ENCODE measurements at regions not wholly inside any gene's neighbourhood (a gene's known extent, or its start where the extent isn't known, plus 50 kb on each side); places are given as distances from the start of the nearest gene placed in this dataset.
"Not testable (repeated sequence)": the region's sequence is repeated elsewhere in the genome, so short reads cannot be mapped to it uniquely, and the experiment has no call there.

DNA sequence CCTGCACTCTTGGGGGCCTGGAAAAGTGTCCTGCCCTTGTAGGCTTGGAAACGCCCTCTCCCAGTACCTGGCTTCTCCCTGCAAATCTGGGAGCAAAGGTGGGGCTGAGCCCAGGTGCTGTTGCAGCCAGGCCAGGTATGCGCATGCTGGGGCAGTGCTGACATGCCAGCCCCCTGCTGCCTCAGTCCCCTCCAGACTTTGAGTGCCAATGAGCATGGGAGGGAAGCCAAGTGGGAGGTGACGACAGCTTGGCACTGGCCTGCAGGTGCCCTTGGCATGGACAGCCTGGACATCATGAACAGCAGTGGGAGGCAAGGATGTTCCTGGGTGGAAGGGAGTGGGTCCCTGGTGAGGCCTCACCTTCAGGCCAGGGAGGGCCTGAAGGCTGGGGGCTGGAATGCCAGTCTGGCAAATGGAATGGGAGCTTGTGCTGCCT lies 1494.4 kb upstream of the NUDT12 start:
- Histone ChIP-seq H3K9me3 (ENCODE audit: low read depth) (no peaks in the 10 kb centered on the region), H3K27me3 (no peaks in the 10 kb centered on the region)
- WGBS (ENCODE audit: low lambda C conversion rate, missing lambda C conversion rate), result 93% methylated on average over 3 of the region's 3 CpGs

DNA sequence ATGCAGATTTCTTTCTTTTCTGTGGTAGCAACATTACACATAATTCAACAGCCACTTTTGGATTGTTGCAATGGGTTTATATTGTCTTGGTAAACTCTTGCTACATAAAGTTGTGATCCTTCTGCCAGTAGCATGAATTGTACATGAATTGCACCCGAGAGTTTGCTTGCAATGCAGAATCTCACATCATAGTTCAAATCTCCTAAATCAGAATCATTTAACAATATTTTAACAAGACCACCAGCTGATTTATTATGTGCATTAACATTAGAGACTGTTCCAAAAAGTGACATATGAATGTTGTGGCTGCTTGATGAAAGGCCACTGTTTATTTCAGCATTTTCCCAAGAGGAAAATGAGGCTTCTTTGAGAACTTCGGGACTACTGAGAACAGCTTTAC lies 1491.8 kb upstream of the NUDT12 start:
- H3K79me2 ChIP-seq, result no peaks in the 10 kb centered on the region
- no peaks in the 10 kb centered on the region for H4K20me1 ChIP-seq (ENCODE audit: insufficient read depth, poor library complexity, severe bottlenecking)
- no peaks in the 10 kb centered on the region for H3K9me2 ChIP-seq (replicated peaks; ENCODE audit: insufficient read depth)
- no peak for DNase-seq (ENCODE audit: low spot score)
- H3K27me3 ChIP-seq, result no peaks in the 10 kb centered on the region
- no peak for TF ChIP-seq EZH2 (IDR thresholded peaks at IDR 0.05; ENCODE audit: borderline replicate concordance)
- TF ChIP-seq, protein P1, sequence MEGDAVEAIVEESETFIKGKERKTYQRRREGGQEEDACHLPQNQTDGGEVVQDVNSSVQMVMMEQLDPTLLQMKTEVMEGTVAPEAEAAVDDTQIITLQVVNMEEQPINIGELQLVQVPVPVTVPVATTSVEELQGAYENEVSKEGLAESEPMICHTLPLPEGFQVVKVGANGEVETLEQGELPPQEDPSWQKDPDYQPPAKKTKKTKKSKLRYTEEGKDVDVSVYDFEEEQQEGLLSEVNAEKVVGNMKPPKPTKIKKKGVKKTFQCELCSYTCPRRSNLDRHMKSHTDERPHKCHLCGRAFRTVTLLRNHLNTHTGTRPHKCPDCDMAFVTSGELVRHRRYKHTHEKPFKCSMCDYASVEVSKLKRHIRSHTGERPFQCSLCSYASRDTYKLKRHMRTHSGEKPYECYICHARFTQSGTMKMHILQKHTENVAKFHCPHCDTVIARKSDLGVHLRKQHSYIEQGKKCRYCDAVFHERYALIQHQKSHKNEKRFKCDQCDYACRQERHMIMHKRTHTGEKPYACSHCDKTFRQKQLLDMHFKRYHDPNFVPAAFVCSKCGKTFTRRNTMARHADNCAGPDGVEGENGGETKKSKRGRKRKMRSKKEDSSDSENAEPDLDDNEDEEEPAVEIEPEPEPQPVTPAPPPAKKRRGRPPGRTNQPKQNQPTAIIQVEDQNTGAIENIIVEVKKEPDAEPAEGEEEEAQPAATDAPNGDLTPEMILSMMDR (IDR thresholded peaks at IDR 0.05; ENCODE audit: poor library complexity), result no peak
- TF ChIP-seq EZH2phosphoT487 (IDR thresholded peaks at IDR 0.05; ENCODE audit: low read depth, severe bottlenecking, unreplicated experiment), result no peak
- H3K9me3 ChIP-seq (ENCODE audit: low read depth), result no peaks in the 10 kb centered on the region
- no peak overlapping the region for H3K4me2 ChIP-seq
- 79% methylated on average over 2 of the region's 2 CpGs for WGBS (ENCODE audit: low lambda C conversion rate, missing lambda C conversion rate)
- H3K27ac ChIP-seq, result no peak overlapping the region
- no peak overlapping the region for H3K4me3 ChIP-seq
- H2AFZ ChIP-seq, result no peak overlapping the region
- H3K4me1 ChIP-seq (ENCODE audit: insufficient read depth), result no peaks in the 10 kb centered on the region
- no peaks in the 10 kb centered on the region for H3K36me3 ChIP-seq (replicated peaks; ENCODE audit: insufficient read depth, low read depth)

More for the DNA sequence above, 1494.4 kb upstream of the NUDT12 start:
- Histone ChIP-seq H3K27ac (no peak overlapping the region), H3K79me2 (no peaks in the 10 kb centered on the region), H2AFZ (no peak overlapping the region), H3K36me3 (replicated peaks; ENCODE audit: insufficient read depth, low read depth) (no peaks in the 10 kb centered on the region), H4K20me1 (ENCODE audit: insufficient read depth, poor library complexity, severe bottlenecking) (no peaks in the 10 kb centered on the region), H3K9me2 (replicated peaks; ENCODE audit: insufficient read depth) (no peaks in the 10 kb centered on the region), H3K4me1 (ENCODE audit: insufficient read depth) (no peaks in the 10 kb centered on the region), H3K4me3 (no peak overlapping the region), H3K4me2 (no peak overlapping the region)
- TF ChIP-seq, protein P1 (IDR thresholded peaks at IDR 0.05; ENCODE audit: poor library complexity), result no peak
- no peak for DNase-seq (ENCODE audit: low spot score)

DNA sequence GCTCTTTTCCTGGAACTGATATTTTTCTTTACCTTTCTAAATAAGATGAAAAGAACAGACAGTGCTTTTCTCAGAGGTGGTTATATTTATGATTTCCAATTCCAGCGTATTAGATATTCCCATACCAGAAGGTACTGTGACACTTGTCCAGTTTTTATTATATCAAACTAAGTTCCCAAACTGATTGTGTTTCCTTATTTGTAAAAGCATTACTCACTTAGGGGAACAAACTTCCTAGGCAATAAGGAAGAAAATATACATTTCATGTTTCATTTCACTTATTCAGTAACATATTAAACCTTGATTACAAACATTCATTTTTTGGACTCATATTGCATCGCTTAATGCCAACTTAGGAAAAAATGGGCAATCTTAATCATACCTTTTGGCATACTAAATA lies 1480.0 kb upstream of the NUDT12 start:
- Histone ChIP-seq H3K9me2 (replicated peaks; ENCODE audit: insufficient read depth) (no peaks in the 10 kb centered on the region), H3K4me1 (ENCODE audit: insufficient read depth) (no peaks in the 10 kb centered on the region), H3K36me3 (replicated peaks; ENCODE audit: insufficient read depth, low read depth) (no peaks in the 10 kb centered on the region), H3K9me3 (ENCODE audit: low read depth) (no peaks in the 10 kb centered on the region), H3K27me3 (no peaks in the 10 kb centered on the region), H3K4me2 (no peak overlapping the region), H2AFZ (no peak overlapping the region), H3K4me3 (no peak overlapping the region), H3K79me2 (no peaks in the 10 kb centered on the region), H4K20me1 (ENCODE audit: insufficient read depth, poor library complexity, severe bottlenecking) (no peaks in the 10 kb centered on the region), H3K27ac (no peak overlapping the region)
- DNase-seq (ENCODE audit: low spot score), result no peak
- TF ChIP-seq, protein P1 (IDR thresholded peaks at IDR 0.05; ENCODE audit: poor library complexity), result no peak
- TF ChIP-seq EZH2phosphoT487 (IDR thresholded peaks at IDR 0.05; ENCODE audit: low read depth, severe bottlenecking, unreplicated experiment) (no peak), EZH2 (IDR thresholded peaks at IDR 0.05; ENCODE audit: borderline replicate concordance) (no peak)
- WGBS (ENCODE audit: low lambda C conversion rate, missing lambda C conversion rate), result 87% methylated on average over 2 of the region's 2 CpGs

DNA sequence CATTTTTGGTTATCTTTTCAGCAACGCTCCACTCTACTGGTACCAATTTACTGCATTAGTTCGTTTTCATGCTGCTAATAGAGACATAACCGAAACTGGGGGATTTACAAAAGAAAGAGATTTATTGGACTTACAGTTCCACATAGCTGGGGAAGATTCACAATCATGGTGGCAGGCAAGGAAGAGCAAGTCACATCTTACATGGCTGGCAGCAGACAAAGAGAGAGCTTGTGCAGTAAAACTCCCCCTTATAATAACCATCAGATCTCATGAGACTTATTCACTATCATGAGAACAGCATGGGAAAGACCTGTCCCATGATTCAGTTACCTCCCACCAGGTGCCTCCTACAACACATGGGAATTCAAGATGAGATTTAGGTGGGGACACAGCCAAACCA lies 1474.2 kb upstream of the NUDT12 start:
- not testable (repeated sequence) for H3K9me3 ChIP-seq (ENCODE audit: low read depth); H2AFZ ChIP-seq; H3K4me3 ChIP-seq; DNase-seq (ENCODE audit: low spot score); H3K27ac ChIP-seq; H4K20me1 ChIP-seq (ENCODE audit: insufficient read depth, poor library complexity, severe bottlenecking); H3K79me2 ChIP-seq; H3K36me3 ChIP-seq (replicated peaks; ENCODE audit: insufficient read depth, low read depth); H3K4me1 ChIP-seq (ENCODE audit: insufficient read depth); H3K27me3 ChIP-seq; H3K9me2 ChIP-seq (replicated peaks; ENCODE audit: insufficient read depth); H3K4me2 ChIP-seq
- WGBS (ENCODE audit: low lambda C conversion rate, missing lambda C conversion rate), result 87% methylated on average over 3 of the region's 3 CpGs
